Suprapubic skin (tissue), 4 donors: ENCODE measurements at regions not wholly inside any gene's neighbourhood (a gene's known extent, or its start where the extent isn't known, plus 50 kb on each side); places are given as distances from the start of the nearest gene placed in this dataset.

ENCODE experiments used
- DNase-seq, 2 donors: peaks; one replicate each; pipeline ENCODE4 v3.0.0-alpha.2; 2019; ENCODE audit warnings: low spot score in 2 of 2
- H3K27ac ChIP-seq: fragments of 200-600 bp; sonication (generic); one replicate; pipeline ENCODE4 v1.5.1; 2019
- H3K27me3 ChIP-seq: fragments of 200-600 bp; sonication (generic); one replicate; pipeline ENCODE4 v1.5.1; 2019
- H3K36me3 ChIP-seq: fragments of 200-600 bp; sonication (generic); one replicate; pipeline ENCODE4 v1.5.1; 2019
- H3K4me1 ChIP-seq: fragments of 200-600 bp; sonication (generic); one replicate; pipeline ENCODE4 v1.5.1; 2019
- H3K4me3 ChIP-seq: fragments of 200-600 bp; sonication (generic); one replicate; pipeline ENCODE4 v1.5.1; 2019; ENCODE audit warnings: mild to moderate bottlenecking
- H3K9me3 ChIP-seq: fragments of 200-600 bp; sonication (generic); one replicate; pipeline ENCODE4 v1.5.1; 2019
- EP300 ChIP-seq: sonication (generic); formaldehyde crosslinking; IDR thresholded peaks from one replicate; pipeline ENCODE4 v1.6.1; 2017; ENCODE audit warnings: antibody characterized with exemption
- POLR2A ChIP-seq, 2 donors: fragments of 450-650 bp; IDR thresholded peaks; one replicate each; pipeline ENCODE4 v1.6.1; 2017; ENCODE audit warnings: antibody characterized with exemption in 2 of 2, mild to moderate bottlenecking in 2 of 2, moderate library complexity in 2 of 2
- POLR2AphosphoS5 ChIP-seq, 3 donors: sonication (generic); formaldehyde crosslinking; IDR thresholded peaks; one replicate each; pipeline ENCODE4 v1.6.1; 2017; ENCODE audit warnings: antibody characterized with exemption in 3 of 3
- WGBS: methylation state at CpG from one replicate; pipeline ENCODE4 v1.1.5; 2018; 5-methylcytosine and 5-hydroxymethylcytosine counted together
- TF ChIP-seq, protein P1 (sequence below), 2 donors: fragments of 200-600 bp in 1 of 2; fragments of 450-650 bp in 1 of 2; sonication (generic) in 1 of 2; IDR thresholded peaks; one replicate each; pipeline ENCODE4 v1.5.1; 2016 to 2019; ENCODE audit warnings: antibody characterized with exemption in 2 of 2, mild to moderate bottlenecking in 1 of 2, moderate library complexity in 1 of 2

DNA sequence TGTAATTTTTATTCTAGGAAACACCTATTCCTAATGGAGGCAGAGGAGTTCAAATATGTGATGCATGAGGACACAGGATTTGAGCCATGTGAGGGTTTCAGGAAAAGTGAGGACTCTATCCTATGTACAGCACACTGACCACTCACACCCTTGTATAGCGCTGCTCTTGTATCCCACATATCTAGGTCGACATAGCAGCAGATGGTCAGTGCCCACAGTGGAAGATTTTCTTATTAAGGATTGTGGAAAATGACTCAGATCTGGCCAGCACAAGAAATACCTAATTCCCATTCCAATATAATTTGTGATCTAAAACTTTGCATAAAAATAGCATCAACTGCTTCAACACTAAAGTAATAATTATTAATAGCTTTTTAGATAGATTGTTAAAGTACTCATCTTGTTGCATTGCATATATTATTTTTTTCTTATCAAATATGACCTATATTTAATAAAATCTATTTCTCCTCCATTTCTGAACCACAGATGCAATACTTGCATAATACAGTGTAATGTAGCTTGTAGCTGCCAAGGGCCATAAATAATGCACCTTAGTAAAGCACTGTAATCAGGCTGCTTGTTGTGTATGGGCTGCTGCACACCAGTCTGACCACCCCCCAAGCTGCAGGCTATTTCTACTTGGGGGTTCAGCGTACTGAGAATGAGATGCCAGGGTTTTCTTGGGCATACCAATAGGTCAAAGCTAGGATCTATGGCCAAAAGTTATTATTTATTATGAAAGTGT lies 442.2 kb upstream of the CWC22 start:
- no peak overlapping the region for H3K27ac ChIP-seq
- no peaks in the 10 kb centered on the region for H3K4me1 ChIP-seq
- H3K4me3 ChIP-seq, result no peak overlapping the region
- 85% methylated on average over 3 of the region's 3 CpGs for WGBS
- no peaks in the 10 kb centered on the region for H3K36me3 ChIP-seq
- TF ChIP-seq, protein P1, sequence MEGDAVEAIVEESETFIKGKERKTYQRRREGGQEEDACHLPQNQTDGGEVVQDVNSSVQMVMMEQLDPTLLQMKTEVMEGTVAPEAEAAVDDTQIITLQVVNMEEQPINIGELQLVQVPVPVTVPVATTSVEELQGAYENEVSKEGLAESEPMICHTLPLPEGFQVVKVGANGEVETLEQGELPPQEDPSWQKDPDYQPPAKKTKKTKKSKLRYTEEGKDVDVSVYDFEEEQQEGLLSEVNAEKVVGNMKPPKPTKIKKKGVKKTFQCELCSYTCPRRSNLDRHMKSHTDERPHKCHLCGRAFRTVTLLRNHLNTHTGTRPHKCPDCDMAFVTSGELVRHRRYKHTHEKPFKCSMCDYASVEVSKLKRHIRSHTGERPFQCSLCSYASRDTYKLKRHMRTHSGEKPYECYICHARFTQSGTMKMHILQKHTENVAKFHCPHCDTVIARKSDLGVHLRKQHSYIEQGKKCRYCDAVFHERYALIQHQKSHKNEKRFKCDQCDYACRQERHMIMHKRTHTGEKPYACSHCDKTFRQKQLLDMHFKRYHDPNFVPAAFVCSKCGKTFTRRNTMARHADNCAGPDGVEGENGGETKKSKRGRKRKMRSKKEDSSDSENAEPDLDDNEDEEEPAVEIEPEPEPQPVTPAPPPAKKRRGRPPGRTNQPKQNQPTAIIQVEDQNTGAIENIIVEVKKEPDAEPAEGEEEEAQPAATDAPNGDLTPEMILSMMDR (IDR thresholded peaks at IDR 0.05), result no peak
- H3K27me3 ChIP-seq, result no peaks in the 10 kb centered on the region
- no peak for DNase-seq
- H3K9me3 ChIP-seq, result no peaks in the 10 kb centered on the region

DNA sequence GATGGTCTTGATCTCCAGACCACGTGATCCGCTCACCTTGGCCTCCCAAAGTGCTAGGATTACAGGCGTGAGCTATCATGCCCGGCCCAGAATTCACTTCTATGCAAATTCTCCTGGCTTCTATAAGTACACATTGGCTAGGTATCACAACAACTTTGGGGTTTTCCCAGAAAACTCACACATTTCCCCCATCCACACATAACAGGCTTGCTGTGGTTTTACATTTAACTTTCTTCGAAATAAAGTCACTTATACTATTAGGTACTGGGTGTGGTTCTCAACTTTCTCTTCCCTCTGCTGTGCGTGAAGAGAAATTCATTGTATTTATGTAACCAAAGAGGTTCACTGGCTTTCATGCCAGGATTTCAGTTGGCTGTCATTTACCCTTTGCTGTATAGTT lies 439.4 kb upstream of the CWC22 start:
- no peaks in the 10 kb centered on the region for H3K4me1 ChIP-seq
- H3K36me3 ChIP-seq, result no peaks in the 10 kb centered on the region
- H3K9me3 ChIP-seq, result no peaks in the 10 kb centered on the region
- no peak overlapping the region for H3K4me3 ChIP-seq
- TF ChIP-seq POLR2AphosphoS5 (IDR thresholded peaks at IDR 0.05) (no peak), EP300 (no peak), POLR2A (IDR thresholded peaks at IDR 0.05) (no peak)
- TF ChIP-seq, protein P1 (IDR thresholded peaks at IDR 0.05), result no peak
- 54% methylated on average over 6 of the region's 6 CpGs for WGBS
- H3K27ac ChIP-seq, result no peak overlapping the region
- DNase-seq, result no peak
- H3K27me3 ChIP-seq, result no peaks in the 10 kb centered on the region

DNA sequence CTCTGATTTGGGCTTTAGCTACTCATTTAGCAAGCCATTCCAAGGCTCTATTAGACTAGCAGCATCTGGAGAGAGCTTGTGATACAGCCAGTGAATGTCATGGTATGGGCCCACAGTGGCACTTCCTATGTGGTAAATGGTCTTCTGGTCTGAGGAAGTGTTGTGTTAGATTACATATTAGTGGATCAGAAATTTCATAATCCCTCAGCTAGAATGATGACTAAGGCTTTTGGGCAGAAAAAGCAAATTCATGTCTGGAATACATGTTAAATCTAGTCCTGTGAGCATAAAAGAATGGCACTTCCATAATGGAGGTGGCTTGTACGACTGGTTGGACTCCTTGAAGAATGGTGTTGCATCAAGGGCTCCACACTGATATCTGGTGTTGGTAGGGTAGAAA lies 436.8 kb upstream of the CWC22 start:
- TF ChIP-seq EP300 (no peak), POLR2A (IDR thresholded peaks at IDR 0.05) (no peak), POLR2AphosphoS5 (IDR thresholded peaks at IDR 0.05) (no peak)
- TF ChIP-seq, protein P1 (IDR thresholded peaks at IDR 0.05), result no peak
- H3K36me3 ChIP-seq, result no peaks in the 10 kb centered on the region
- no peaks in the 10 kb centered on the region for H3K4me1 ChIP-seq
- no peak overlapping the region for H3K4me3 ChIP-seq
- no peaks in the 10 kb centered on the region for H3K27me3 ChIP-seq
- H3K27ac ChIP-seq, result no peak overlapping the region
- no peaks in the 10 kb centered on the region for H3K9me3 ChIP-seq
- 60% methylated on average over 1 of the region's 1 CpG for WGBS
- no peak for DNase-seq

DNA sequence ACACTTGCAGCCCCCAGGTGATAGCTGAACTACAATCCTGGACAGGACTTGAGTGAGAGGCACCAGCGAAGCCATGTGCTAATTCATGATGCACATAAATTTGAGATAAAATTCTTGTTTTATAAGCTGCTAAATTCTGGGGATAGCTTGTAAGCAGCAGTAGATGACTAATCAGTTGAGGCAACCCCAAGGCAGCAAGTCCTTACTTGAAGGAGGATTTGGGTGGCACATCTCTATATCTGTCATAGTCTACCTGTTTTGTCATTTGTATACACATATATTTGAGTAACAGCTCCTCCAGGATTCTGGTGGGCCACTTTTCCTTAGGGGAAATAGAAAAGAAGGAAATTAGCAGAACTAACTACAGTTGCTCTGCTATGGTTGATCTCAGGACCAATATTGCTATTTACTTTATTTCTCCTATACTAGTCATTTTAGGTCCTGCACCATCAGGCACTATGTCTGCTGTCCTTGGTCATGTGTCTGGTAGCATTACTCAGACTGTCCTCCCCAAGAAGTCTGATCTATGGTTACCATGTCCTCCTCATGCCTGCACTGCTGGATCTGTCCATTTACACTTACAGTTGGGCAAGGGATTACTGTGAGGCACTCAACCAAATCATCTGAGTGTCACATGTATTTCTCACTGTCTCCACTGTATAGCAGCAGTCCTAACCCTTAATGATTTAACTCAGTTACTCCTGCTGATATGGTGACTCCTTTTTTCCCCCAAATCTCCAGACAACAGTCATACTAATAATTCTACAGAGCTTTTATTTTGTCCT lies 436.0 kb upstream of the CWC22 start:
- DNase-seq, result no peak
- no peaks in the 10 kb centered on the region for H3K36me3 ChIP-seq
- WGBS, result 77% methylated on average over 1 of the region's 1 CpG
- H3K27ac ChIP-seq, result no peak overlapping the region
- TF ChIP-seq POLR2A (IDR thresholded peaks at IDR 0.05) (no peak), EP300 (no peak), POLR2AphosphoS5 (IDR thresholded peaks at IDR 0.05) (no peak)
- TF ChIP-seq, protein P1 (IDR thresholded peaks at IDR 0.05), result no peak
- H3K4me3 ChIP-seq, result no peak overlapping the region
- H3K27me3 ChIP-seq, result no peaks in the 10 kb centered on the region
- no peaks in the 10 kb centered on the region for H3K4me1 ChIP-seq
- no peaks in the 10 kb centered on the region for H3K9me3 ChIP-seq

DNA sequence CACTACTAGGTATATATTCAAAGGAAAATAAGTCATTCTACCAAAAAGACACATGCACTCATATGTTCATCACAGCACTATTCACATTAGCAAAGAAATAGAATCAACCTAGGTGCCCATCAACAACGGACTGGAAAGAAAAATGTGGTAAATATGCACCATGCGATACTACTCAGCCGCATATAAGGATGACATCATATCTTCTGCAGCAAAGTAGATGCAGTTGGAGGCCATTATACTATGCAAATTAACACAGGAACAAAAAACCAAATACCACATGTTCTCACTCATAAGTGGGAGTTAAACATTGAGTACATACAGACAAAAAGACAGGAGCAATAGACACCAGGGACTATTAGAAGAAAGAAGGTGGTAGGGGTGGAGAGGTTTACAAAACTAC lies 412.1 kb upstream of the CWC22 start:
- TF ChIP-seq, protein P1 (IDR thresholded peaks at IDR 0.05), result no peak
- TF ChIP-seq EP300 (no peak), POLR2AphosphoS5 (IDR thresholded peaks at IDR 0.05) (no peak), POLR2A (IDR thresholded peaks at IDR 0.05) (no peak)
- no peak overlapping the region for H3K27ac ChIP-seq
- H3K4me3 ChIP-seq, result no peak overlapping the region
- H3K36me3 ChIP-seq, result no peaks in the 10 kb centered on the region
- no peaks in the 10 kb centered on the region for H3K4me1 ChIP-seq
- no peaks in the 10 kb centered on the region for H3K9me3 ChIP-seq
- H3K27me3 ChIP-seq, result no peaks in the 10 kb centered on the region
- DNase-seq, result no peak
- WGBS, result 86% methylated on average over 3 of the region's 3 CpGs
